ENCODE measurements at regions not wholly inside any gene's neighbourhood (a gene's known extent, or its start where the extent isn't known, plus 50 kb on each side); places are given as distances from the start of the nearest gene placed in this dataset.

DNA sequence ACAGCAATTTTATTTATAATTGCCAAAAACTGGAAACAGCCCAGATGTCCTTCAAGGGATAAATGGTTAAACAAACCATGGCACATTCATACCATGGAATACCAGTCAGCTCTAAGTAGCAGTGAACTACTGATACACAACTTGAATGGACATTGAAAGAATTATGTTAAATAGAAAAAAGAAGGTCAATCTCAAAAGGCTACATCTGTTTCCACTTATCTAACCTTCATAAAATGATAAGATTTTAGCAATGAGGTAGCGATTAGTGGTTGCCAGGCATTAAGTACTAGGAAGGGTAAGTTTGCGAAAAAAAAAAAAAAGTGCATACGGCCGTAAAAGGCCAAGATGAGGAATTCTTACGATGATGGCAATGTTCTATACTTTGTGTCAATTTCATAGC lies 738.7 kb upstream of the ANO3 start:
- DNase-seq (ENCODE audit: low read depth): no peak
- H3K4me3 ChIP-seq (ENCODE audit: low read depth, low read length): no peak overlapping the region
- TF ChIP-seq, protein P1, sequence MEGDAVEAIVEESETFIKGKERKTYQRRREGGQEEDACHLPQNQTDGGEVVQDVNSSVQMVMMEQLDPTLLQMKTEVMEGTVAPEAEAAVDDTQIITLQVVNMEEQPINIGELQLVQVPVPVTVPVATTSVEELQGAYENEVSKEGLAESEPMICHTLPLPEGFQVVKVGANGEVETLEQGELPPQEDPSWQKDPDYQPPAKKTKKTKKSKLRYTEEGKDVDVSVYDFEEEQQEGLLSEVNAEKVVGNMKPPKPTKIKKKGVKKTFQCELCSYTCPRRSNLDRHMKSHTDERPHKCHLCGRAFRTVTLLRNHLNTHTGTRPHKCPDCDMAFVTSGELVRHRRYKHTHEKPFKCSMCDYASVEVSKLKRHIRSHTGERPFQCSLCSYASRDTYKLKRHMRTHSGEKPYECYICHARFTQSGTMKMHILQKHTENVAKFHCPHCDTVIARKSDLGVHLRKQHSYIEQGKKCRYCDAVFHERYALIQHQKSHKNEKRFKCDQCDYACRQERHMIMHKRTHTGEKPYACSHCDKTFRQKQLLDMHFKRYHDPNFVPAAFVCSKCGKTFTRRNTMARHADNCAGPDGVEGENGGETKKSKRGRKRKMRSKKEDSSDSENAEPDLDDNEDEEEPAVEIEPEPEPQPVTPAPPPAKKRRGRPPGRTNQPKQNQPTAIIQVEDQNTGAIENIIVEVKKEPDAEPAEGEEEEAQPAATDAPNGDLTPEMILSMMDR (IDR thresholded peaks at IDR 0.05; ENCODE audit: control insufficient read depth, extremely low read depth, insufficient read depth): no peak

DNA sequence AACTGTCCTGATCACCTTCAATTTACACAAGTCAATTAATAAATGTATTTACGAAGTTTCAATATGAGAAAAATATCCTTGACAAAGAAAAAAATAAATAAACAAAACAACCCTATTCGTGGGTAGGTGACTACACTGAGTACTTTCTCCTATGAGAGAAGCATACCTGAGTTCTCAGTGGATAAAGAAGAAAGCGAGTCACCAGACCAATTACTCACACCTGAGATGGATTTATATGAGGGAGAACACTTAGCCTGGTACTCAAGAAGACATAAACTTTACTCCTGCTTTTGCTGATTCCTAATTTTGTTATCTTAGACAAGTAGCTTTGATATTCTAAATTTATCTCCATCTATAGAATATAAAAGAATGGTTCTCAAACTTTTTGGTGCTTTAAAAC lies 735.2 kb upstream of the ANO3 start:
- TF ChIP-seq, protein P1 (IDR thresholded peaks at IDR 0.05; ENCODE audit: control insufficient read depth, extremely low read depth, insufficient read depth): no peak
- no peak overlapping the region for H3K4me3 ChIP-seq (ENCODE audit: low read depth, low read length)
- no peak for DNase-seq (ENCODE audit: low read depth)

DNA sequence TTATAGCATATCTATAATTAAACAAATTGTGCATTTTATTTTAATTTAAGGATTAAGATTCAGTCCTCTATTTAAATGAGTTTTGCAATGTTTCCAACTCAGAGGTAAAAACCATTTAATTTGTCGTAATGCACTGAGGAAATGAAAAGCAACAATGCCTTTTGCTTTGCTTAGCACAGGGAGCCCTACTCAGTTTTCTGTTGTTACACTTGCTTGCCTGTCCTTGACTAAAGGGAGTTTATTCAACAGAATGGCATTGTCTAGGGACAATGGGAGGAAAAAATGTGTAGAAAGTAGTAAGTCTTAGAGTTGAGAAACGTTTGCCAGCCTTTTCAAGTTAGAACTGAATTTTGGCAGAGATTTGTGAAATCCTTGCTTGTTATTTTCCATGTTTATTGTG lies 734.2 kb upstream of the ANO3 start:
- no peak for DNase-seq (ENCODE audit: low read depth)
- TF ChIP-seq, protein P1 (IDR thresholded peaks at IDR 0.05; ENCODE audit: control insufficient read depth, extremely low read depth, insufficient read depth): no peak
- H3K4me3 ChIP-seq (ENCODE audit: low read depth, low read length): no peak overlapping the region

DNA sequence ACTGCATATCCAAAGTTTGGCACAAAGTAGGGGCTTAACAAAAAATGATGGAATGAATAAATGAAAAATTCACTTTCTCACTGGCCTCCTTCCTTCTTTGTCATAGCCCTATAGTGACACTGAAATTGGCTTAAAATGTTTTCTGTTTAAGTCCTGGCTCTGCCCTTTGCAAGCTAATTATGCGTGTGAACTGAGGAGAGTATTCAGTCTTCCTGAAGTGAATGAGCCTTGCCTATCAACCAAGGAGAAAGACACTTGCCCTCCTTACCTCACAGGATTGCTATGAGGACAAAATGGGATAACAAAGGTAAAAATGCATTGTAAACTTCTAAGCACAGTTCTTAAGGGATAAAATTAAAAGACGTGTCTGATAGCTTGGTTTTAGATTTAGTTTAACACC lies 729.8 kb upstream of the ANO3 start:
- no peak overlapping the region for H3K4me3 ChIP-seq (ENCODE audit: low read depth, low read length)
- no peak for DNase-seq (ENCODE audit: low read depth)
- TF ChIP-seq, protein P1 (IDR thresholded peaks at IDR 0.05; ENCODE audit: control insufficient read depth, extremely low read depth, insufficient read depth): no peak

DNA sequence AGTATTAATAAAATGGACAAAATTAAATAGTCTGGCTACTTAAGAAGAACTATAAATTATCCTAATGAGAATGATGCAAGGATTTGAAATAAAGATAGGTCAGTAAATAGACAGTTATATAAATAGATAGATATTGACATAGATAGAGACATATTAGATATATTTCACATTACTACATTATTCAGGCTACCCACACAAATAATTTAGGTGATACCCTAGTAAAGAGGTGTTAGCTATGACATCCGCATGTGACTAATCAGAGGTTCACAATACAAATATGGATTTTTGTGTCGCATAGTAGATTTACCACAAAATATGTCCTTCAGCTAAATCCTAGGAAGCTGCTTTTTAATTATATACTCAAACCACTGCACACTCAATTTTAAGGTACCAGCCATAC lies 729.0 kb upstream of the ANO3 start:
- no peak for DNase-seq (ENCODE audit: low read depth)
- TF ChIP-seq, protein P1 (IDR thresholded peaks at IDR 0.05; ENCODE audit: control insufficient read depth, extremely low read depth, insufficient read depth): no peak
- H3K4me3 ChIP-seq (ENCODE audit: low read depth, low read length): no peak overlapping the region

DNA sequence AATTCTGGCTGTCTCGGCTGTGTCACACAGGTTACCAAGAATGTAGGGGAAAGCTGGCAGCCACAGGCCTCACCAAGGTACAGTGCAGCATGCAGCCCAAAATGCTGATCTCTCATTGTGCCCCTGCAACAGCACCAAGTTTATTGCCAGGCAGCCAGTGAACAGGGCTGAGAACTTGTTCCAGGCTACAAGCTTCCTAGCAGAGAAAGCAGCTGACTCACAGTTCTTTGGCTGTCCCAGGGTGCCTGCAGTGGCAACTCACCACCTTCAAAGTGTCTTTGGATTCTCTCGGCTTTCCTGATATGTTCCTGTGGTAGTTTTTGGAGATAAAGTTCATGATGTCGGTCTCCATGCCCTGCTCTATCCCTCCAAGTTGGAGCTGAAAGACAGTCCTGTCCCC lies 719.1 kb upstream of the ANO3 start:
- H3K4me3 ChIP-seq (ENCODE audit: low read depth, low read length): no peak overlapping the region
- DNase-seq (ENCODE audit: low read depth): no peak
- TF ChIP-seq, protein P1 (IDR thresholded peaks at IDR 0.05; ENCODE audit: control insufficient read depth, extremely low read depth, insufficient read depth): no peak

DNA sequence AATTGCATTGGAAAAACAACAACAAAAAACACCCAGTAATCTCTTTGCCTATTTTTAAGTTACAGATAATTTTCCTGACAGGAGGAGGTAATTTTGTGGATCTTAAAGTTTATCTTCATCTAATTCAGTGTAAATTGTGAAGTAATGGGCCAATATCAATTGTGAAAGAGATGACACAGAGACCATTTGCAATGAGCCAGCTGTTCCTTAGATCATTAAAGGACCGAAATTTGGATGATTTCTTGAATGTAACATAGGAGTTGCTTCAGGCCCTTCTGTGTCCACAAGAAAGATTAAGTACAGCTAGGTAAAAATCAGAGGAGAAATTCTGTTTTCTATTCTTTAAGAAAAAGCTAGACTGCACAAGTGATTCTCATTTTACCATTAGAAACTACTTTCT lies 718.5 kb upstream of the ANO3 start:
- H3K4me3 ChIP-seq (ENCODE audit: low read depth, low read length): no peak overlapping the region
- TF ChIP-seq, protein P1 (IDR thresholded peaks at IDR 0.05; ENCODE audit: control insufficient read depth, extremely low read depth, insufficient read depth): no peak
- no peak for DNase-seq (ENCODE audit: low read depth)

All from LNCaP clone FGC (cell line).